ENCODE measurements at regions not wholly inside any gene's neighbourhood (a gene's known extent, or its start where the extent isn't known, plus 50 kb on each side); places are given as distances from the start of the nearest gene placed in this dataset.

- TF ChIP-seq CTCF (IDR thresholded peaks at IDR 0.05; ENCODE audit: low read length) = no peak
- no peak for TF ChIP-seq EZH2 (IDR thresholded peaks at IDR 0.05; ENCODE audit: borderline replicate concordance, low read length)
Observed at GRCh38 chr1:47537268-47537667, 99.4 kb downstream of the FOXD2 start.

Measured in OCI-LY1 (cell line).